HG03103 (cell line): ENCODE measurements at regions not wholly inside any gene's neighbourhood (a gene's known extent, or its start where the extent isn't known, plus 50 kb on each side); places are given as distances from the start of the nearest gene placed in this dataset.

Experiments used
- ATAC-seq: cut with Tn5 transposase; IDR thresholded peaks from one replicate; pipeline ENCODE4 v1.9.1; 2021; ENCODE audit warnings: low read depth; ENCODE audit not compliant: unreplicated experiment

DNA sequence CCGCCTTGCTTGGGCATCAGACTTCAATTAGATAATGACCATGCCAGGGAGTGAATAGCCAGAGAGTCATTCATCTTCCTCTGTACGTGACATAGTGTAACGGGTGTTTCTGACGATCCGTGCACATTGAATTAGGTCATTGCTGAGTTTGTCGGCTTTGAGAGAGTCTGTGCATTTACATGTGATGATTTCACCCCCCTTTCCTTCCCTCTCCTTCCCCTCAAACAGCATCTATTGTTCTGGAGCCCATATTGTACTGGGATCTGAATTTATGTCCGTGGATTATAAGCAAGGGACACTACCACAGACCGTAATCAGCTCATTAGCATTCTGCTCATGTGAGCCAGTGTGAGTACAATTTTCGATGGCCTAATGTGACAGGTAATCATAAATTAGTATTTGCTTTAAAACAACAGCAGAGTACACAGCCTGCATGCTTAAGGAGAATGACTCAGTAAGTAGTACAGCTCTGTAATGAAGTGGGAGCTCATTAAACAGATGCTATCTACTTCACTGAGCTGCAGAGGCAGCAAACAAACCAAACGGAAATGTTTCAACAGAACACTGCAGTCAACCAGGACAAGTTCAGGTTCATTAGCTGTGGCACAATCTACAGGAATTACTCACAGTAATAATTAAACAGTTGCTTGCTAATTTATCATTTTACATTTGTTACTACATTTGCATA is 302.1 kb downstream of the CSNK1G3 start:
- no peak for ATAC-seq

GRCh38 chr5:123813264-123813663 is 301.3 kb downstream of the CSNK1G3 start:
- ATAC-seq = no peak

DNA sequence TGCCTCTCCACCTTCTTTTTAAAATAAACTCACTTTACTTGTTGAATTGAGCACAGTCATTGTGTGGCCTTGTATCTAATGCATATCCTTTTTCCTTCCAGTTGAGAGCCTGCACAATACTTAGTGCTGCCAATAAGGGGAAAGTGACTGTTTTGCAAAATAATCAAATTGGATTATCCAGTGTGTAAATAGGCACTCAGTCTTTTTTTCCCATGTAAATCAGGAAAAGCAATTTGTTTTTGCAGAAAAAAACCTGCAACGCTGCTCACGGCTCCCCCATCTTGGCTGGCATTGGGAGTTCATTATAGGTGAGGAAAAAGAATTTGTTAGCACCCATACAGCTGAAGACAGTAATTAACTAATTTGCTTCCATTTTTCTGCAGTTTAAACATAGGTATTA is 299.9 kb downstream of the CSNK1G3 start:
- ATAC-seq = no peak

- ATAC-seq = no peak
Observed at GRCh38 chr5:123810746-123811340, 298.9 kb downstream of the CSNK1G3 start.

GRCh38 chr5:123810253-123810652 is 298.3 kb downstream of the CSNK1G3 start:
- no peak for ATAC-seq

DNA sequence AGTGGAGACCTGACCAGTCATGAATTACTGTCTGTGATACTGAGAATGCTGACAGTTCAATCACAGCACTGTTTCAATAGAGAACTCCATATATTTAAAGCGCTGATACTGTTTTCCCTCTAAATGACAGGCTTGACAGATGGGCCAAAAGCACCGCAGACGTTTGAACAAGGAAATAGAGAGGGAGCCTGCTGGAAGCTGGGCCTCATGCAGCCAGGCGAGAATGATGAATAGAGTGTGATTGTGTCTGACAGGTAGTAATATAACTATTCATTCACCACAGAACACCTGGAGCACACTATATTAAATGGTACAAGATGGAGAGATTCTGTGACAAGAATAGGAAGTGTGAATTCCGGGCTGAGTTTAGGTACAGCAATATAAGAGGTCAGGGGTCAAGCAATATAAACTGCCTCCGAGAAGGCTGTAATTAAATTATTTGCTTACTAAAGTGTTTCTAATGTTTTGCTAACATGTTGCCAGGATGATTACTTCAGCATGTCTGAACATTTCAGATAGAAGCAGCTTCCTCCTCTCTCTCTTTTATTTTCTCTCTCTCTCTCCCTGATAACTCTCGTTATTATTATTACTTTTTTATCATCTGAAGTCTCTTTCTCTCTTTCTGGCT is 297.7 kb downstream of the CSNK1G3 start:
- no peak for ATAC-seq

DNA sequence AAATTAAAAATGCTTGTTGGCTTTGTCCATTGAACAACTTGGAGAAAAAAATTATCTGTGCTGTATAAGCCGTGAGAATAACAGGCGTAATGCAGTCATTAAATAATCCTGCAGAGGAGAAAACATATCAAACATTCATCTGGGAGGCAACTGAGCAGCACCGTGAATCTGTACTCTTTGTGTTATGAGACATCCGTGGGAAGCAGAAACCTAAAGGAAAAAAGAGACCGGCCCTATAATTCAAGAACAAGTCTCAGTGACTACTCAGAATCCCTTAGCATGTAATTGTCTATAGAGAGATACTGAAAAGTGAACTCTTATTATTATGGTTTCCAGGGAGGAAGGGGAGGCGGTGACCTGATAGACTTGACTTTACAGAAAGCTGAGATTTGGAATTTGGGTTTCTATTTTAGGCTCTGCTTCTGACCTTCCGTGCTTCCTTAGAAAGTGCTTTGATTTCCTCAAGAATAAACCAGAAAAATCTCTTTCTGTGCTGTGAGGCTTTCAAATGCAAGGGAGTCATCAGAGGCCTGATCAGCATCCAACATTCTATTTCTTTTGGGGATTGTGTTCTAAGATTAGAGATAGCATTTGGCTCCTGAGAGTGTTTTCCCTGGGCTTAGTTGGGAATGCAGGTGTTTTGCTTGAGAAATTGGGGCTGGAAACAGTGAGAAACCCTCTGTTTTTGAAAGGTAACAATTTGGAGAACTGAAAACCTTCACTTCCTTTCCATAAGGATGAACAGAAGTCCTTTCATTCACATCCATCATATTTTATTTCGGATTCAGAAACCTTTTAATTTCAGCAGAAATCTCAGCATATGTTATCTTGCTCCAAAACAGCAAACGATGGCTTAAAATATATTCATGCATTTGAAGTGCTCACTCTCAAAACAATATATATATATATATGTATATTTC is 296.7 kb downstream of the CSNK1G3 start:
- no peak for ATAC-seq

- ATAC-seq = no peak
Observed at GRCh38 chr5:123807177-123807945, 295.4 kb downstream of the CSNK1G3 start.

DNA sequence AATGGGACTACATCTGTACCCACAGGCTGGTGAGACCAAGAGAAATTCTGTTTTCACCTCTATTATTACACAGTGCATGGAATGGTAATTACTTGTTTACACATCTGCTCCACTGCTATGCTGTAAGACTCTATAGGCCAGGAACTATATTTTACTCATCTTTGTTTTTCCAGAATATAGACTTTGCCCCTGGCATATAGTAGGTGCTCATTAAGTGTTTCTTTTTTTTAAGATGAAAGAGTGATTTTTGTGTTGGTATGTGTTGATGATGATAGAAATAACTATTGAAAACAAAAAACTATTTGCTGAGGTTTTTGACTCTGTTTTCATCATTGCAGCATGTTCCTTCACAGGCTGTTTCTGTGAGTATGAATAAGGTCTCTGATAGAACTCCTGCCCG is 294.7 kb downstream of the CSNK1G3 start:
- no peak for ATAC-seq

DNA sequence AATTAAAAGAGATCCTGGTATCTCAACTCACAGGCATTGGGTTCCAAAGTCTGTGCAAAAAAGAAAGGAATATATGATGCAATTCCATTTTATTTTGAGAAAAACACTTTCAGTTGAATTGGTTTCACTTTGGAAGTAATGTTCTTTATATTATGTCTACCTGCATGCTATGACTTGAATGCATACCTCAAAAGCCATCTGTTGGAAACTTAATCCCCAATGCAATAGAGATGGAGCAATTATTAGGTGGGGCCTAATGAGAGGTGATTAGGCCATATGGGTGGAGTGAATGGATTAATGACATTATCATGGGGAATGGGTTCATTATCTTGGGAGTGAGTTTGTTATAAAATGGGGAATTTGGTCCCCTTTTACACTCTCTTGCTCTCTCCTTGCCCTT is 293.3 kb downstream of the CSNK1G3 start:
- ATAC-seq = no peak

GRCh38 chr5:123803359-123803758 is 291.4 kb downstream of the CSNK1G3 start:
- ATAC-seq = no peak

- ATAC-seq = no peak
Observed at GRCh38 chr5:123802298-123802951, 290.4 kb downstream of the CSNK1G3 start.

DNA sequence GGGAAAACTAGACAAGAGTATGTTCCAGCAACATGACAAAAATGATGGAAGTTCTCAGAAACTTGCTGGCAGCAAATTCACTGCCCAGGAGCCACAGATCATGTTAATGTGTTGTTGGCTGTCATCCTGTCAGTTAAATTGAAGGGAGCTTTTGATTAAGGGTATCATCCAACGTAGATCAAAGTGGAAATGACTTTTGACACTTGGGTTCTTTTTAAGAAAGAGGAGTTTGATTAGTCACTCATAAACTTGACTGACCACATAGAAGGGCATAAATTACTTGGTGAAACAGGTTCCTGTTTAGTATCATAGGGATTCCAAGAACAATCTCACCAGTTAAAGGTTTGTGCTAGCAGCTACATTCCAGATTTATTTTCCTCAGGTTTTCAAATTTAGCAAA is 288.7 kb downstream of the CSNK1G3 start:
- no peak for ATAC-seq

- no peak for ATAC-seq
Observed at GRCh38 chr5:123795688-123796087, 283.7 kb downstream of the CSNK1G3 start.

DNA sequence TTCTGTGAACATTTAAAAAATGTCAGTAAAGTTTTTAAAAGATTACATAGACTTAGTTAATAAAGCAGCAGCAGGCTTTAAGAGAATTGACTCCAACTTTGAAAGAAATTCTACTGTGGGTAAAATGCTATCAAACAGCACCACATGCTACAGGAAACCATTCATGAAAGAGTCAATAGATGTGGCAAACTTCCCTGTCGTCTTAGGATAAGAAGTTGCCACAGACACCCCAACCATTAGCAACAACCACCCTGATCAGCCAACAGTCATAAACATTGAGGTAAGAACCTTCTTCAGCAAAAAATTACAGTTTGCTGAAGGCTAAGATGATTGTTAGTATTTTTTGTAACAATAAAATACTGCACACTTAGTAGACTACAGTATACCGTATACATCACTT is 278.2 kb downstream of the CSNK1G3 start:
- ATAC-seq = no peak

- ATAC-seq = no peak
Observed at GRCh38 chr5:123787635-123788034, 275.7 kb downstream of the CSNK1G3 start.

DNA sequence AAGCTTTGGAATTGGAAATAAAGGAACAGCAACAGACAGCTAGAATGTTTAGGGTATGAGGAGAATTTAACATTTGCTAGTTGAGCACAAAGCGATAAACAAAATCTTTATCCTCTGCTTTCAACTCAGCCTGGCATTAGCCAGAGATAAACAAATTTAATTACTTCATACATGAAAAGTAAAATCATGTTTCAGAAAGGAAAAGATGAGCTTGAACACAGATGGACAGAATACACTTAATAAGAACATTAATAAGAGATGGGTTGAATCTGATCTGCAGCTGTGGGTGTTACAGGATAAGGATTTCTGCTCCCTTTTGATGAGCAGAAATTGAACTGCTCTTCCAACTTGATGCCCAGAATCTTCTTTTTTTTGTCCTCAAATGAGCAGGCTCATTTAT is 275.2 kb downstream of the CSNK1G3 start:
- ATAC-seq = no peak

GRCh38 chr5:123786411-123786810 is 274.4 kb downstream of the CSNK1G3 start:
- no peak for ATAC-seq

DNA sequence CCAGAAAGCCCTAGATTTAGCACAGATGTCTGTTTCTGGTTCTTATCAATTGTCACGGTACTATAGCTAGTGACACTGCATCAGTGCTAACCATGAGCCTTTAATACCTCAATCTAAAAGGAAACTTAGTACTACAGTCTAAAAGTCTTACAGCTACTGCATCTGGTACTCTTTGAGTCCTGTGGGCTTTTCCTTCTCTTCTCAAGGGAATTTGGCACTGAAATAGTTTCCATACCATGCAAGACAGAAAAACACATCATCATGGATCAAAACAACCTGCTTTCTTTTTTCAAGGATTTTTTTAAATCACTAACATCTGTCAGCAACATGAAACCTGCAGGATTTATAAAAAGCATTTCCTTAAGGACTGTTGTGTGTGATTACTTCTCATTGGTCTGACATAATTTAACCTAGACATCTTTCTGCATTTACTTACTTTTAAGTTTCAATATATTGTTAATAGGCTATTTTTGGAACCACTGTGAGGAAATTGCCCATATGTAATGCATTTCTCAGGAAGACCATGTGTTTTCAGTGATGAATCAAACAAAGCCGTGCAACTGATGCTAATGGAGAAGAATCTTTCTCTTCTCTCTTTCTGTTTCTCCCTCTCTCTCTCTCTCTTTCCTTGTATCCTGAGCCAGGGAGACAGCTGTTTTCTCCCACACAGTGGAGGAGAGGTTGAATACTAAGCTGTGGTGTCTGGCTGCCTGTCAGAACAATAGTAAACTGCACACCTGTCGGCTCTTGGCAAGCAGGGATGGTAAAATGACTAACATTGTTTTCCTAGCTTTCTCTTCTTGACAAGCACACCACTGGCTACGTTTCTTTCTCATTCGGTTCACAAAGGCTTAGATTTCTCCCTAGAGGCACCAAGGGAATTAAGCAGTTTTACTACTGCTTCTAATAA is 273.4 kb downstream of the CSNK1G3 start:
- ATAC-seq = no peak
